Mammary epithelial cell (primary cell): ENCODE measurements at regions not wholly inside any gene's neighbourhood (a gene's known extent, or its start where the extent isn't known, plus 50 kb on each side); places are given as distances from the start of the nearest gene placed in this dataset.

Experiments
- CTCF ChIP-seq, 2 donors: IDR thresholded peaks in 1 of 2; conservative IDR thresholded peaks in 1 of 2; 2 replicates each; pipeline ENCODE4 v1.5.1; 2011 to 2012; ENCODE audit warnings: inconsistent platforms in 2 of 2, low read length in 2 of 2, mild to moderate bottlenecking in 2 of 2, control low read depth in 1 of 2, low read depth in 1 of 2; ENCODE audit not compliant: insufficient read depth in 1 of 2; ENCODE audit errors: extremely low read depth in 1 of 2
- EZH2 ChIP-seq: IDR thresholded peaks from 2 replicates; pipeline ENCODE4 v1.6.1; 2012; ENCODE audit warnings: low read length, inconsistent platforms, borderline replicate concordance

DNA sequence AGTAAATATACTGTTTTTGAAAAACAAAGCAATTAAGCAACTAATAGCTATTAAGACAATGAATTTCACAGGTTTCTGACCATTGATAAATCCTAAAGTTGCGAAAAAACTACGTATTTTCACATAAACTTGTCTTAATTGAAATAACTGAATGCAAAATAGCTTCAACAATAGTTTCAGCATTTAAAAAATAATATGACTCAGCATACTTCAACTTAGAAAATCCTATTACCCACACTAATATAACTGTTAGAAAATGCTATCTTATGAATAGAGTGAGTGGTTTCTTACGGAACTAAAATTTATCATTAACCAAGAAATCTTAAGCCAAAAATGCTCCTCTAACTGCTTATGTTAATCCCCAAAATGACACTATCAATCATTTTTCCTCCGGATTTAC is 183.9 kb downstream of the AVL9 start:
- TF ChIP-seq CTCF (conservative IDR thresholded peaks at IDR 0.05 in 1 of 2, IDR thresholded peaks at IDR 0.05 in 1 of 2; ENCODE audit: extremely low read depth in 1 of 2, insufficient read depth in 1 of 2, low read depth in 1 of 2, low read length in 2 of 2) = no peak
- no peak for TF ChIP-seq EZH2
